ENCODE measurements at regions not wholly inside any gene's neighbourhood (a gene's known extent, or its start where the extent isn't known, plus 50 kb on each side); places are given as distances from the start of the nearest gene placed in this dataset.

- TF ChIP-seq CTCF (IDR thresholded peaks at IDR 0.05) (no peak), POLR2A (IDR thresholded peaks at IDR 0.05) (no peak)
Observed at GRCh38 chr2:125870746-125871145, 785.2 kb upstream of the GYPC start.

Measured in stomach (tissue), 4 donors.